ENCODE measurements at regions not wholly inside any gene's neighbourhood (a gene's known extent, or its start where the extent isn't known, plus 50 kb on each side); places are given as distances from the start of the nearest gene placed in this dataset.

DNA sequence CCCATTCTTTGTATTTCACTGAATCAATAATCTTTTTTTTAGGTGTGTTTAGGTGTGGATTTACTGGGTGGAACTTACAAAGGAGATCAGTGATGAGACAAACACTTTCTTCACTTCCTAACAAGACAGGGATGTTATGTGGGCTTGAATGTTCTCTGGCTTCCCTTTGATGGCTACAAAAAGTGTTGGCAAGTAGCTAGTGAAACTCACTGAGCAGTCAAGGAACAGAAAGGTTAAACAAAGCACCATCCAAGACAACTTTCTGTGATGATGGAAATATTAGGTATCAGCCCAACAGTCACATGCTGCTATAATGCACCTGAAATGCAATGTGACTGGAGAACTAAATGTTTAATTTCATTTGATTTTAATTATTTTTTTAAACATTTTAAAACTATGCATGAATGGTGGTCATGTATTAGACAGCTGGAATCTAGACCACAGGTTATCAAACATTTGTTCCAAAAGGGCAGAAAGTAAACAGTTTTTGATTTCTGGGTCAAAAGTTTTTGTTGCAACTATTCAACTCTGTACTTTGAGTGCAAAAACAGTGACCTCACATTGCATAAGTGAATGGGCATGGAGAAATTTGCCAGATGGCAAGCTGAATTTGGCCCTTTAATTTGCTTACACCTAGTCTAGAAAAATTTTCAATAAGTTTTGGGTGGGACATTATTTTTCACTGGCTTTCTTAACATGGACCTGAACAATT lies 1272.7 kb upstream of the TMEFF2 start:
- no peaks in the 10 kb centered on the region for H3K9me3 Mint-ChIP-seq
- no peaks in the 10 kb centered on the region for H3K4me1 Mint-ChIP-seq

DNA sequence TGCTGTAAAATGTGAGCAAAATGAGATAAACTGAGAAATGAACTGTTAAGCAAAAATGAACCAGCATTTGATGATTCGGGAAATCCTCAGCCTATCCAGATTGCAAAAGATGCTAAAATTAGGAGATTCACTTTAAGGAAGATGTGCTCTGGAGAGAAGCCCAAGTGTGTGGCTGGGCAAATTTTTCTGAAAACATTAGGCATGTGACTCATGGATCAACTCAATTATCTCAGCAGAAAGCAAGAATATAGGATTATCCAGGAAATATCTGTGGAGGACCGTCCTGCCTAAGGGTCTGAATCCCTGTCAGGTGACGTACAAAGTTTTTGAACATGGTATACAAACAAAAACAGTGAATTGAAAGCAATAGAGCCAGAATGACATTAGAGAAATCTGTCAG lies 1268.3 kb upstream of the TMEFF2 start:
- Mint-ChIP-seq H3K4me1 (no peaks in the 10 kb centered on the region), H3K27ac (no peak overlapping the region), H3K4me3 (no peak overlapping the region), H3K9me3 (no peaks in the 10 kb centered on the region), H3K36me3 (ENCODE audit: low read depth) (no peaks in the 10 kb centered on the region), H3K27me3 (ENCODE audit: low read depth) (no peaks in the 10 kb centered on the region)
- TF ChIP-seq, protein P1, sequence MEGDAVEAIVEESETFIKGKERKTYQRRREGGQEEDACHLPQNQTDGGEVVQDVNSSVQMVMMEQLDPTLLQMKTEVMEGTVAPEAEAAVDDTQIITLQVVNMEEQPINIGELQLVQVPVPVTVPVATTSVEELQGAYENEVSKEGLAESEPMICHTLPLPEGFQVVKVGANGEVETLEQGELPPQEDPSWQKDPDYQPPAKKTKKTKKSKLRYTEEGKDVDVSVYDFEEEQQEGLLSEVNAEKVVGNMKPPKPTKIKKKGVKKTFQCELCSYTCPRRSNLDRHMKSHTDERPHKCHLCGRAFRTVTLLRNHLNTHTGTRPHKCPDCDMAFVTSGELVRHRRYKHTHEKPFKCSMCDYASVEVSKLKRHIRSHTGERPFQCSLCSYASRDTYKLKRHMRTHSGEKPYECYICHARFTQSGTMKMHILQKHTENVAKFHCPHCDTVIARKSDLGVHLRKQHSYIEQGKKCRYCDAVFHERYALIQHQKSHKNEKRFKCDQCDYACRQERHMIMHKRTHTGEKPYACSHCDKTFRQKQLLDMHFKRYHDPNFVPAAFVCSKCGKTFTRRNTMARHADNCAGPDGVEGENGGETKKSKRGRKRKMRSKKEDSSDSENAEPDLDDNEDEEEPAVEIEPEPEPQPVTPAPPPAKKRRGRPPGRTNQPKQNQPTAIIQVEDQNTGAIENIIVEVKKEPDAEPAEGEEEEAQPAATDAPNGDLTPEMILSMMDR (IDR thresholded peaks at IDR 0.05; ENCODE audit: unreplicated experiment in 3 of 3) = no peak

More for the DNA sequence above, 1272.7 kb upstream of the TMEFF2 start:
- H3K4me3 Mint-ChIP-seq = no peak overlapping the region
- no peaks in the 10 kb centered on the region for H3K36me3 Mint-ChIP-seq (ENCODE audit: low read depth)
- TF ChIP-seq, protein P1 (IDR thresholded peaks at IDR 0.05; ENCODE audit: unreplicated experiment in 3 of 3) = no peak
- no peaks in the 10 kb centered on the region for H3K27me3 Mint-ChIP-seq (ENCODE audit: low read depth)
- no peak overlapping the region for H3K27ac Mint-ChIP-seq

DNA sequence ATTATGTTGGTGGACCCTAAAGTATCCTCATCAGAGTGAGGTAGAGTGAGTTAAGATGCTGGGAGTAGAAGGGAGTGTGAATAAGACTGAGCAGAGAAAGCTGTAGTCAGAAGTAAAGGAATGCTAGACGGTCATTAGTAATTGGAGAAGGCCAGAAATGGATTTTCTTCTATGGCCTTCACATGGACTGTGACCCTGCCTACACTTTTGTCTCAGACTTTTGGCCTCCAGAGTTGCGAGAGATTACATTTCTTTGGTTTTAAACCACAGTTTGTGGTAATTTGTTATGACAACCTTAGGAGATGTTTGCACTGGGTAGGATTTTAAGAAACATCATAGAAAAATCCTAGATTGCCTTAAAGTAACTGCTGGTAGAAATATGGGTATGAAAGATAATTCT lies 1267.7 kb upstream of the TMEFF2 start:
- Mint-ChIP-seq H3K4me1 (no peaks in the 10 kb centered on the region), H3K27ac (no peak overlapping the region), H3K9me3 (no peaks in the 10 kb centered on the region), H3K27me3 (ENCODE audit: low read depth) (no peaks in the 10 kb centered on the region), H3K4me3 (no peak overlapping the region), H3K36me3 (ENCODE audit: low read depth) (no peaks in the 10 kb centered on the region)
- TF ChIP-seq, protein P1 (IDR thresholded peaks at IDR 0.05; ENCODE audit: unreplicated experiment in 3 of 3) = no peak

DNA sequence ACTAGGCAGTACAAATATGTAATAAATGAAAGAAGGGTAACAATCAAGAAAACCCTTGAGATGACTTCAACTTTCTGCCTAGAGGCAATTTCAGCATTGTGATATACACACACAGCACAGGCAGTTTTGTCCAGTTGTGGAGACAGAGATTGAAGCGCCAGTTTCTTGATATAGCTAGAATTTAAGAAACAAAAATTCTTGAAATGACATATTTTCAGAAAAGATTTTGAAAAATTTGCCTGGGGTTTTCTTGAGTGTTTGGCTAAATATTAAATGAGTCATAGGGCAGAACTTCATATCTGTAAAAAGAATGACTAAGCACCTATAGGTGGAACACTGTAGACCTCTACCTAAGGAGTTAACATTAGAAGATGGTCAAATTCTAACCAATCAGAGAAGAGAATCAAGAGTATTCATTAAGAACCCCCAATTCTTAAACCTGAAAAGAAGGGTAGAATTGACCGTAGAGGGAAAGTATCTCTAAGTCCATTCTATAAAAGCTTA lies 1266.8 kb upstream of the TMEFF2 start:
- no peak overlapping the region for H3K27ac Mint-ChIP-seq
- TF ChIP-seq, protein P1 (IDR thresholded peaks at IDR 0.05; ENCODE audit: unreplicated experiment in 3 of 3) = no peak
- H3K9me3 Mint-ChIP-seq = no peaks in the 10 kb centered on the region
- no peaks in the 10 kb centered on the region for H3K36me3 Mint-ChIP-seq (ENCODE audit: low read depth)
- H3K4me1 Mint-ChIP-seq = no peaks in the 10 kb centered on the region
- H3K4me3 Mint-ChIP-seq = no peak overlapping the region
- H3K27me3 Mint-ChIP-seq (ENCODE audit: low read depth) = no peaks in the 10 kb centered on the region

DNA sequence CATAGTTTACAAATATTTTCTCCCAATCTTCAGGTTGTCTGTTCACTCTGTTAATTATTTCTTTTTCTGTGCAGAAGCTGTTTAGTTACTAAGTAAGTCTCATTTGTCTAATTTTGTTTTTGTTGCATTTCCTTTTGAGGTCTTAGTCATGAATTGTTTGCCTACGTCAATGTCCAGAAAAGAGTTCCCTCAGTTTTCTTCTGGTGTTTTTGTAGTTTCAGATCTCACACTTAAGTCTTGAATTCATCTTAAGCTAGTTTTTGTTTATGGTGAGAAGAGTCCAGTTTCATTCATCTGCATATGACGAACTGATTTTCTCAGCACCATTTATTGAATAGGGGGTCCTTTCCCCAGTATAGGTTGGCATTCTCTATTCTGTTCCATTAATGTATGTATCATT lies 1252.2 kb upstream of the TMEFF2 start:
- TF ChIP-seq, protein P1 (IDR thresholded peaks at IDR 0.05; ENCODE audit: unreplicated experiment in 3 of 3) = no peak
- Mint-ChIP-seq H3K4me1 (no peaks in the 10 kb centered on the region), H3K27ac (no peak overlapping the region), H3K27me3 (ENCODE audit: low read depth) (no peaks in the 10 kb centered on the region), H3K9me3 (no peaks in the 10 kb centered on the region), H3K36me3 (ENCODE audit: low read depth) (no peaks in the 10 kb centered on the region), H3K4me3 (no peak overlapping the region)

DNA sequence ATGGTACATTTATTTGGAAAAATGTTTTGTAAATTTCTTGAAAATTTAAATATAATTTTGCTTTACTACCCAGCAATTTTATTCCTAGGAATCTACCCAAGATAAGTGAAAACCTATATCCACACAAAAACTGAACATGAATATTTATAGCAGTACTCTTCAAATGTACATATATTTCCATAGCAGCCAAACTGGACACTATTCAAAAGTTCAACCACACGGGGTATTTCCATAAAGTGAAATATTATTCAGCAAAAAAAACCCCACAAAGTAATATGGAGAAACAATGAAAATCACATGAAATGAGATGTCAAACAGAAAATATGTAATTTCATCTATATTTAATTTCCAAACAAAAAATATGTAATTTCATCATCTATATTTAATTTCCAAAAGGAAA lies 1247.6 kb upstream of the TMEFF2 start:
- no peaks in the 10 kb centered on the region for H3K4me1 Mint-ChIP-seq

More for the DNA sequence above, 1247.6 kb upstream of the TMEFF2 start:
- Mint-ChIP-seq H3K27me3 (ENCODE audit: low read depth) (no peaks in the 10 kb centered on the region), H3K9me3 (no peaks in the 10 kb centered on the region), H3K27ac (no peak overlapping the region), H3K4me3 (no peak overlapping the region), H3K36me3 (ENCODE audit: low read depth) (no peaks in the 10 kb centered on the region)
- TF ChIP-seq, protein P1 (IDR thresholded peaks at IDR 0.05; ENCODE audit: unreplicated experiment in 3 of 3) = no peak
